Stimulated activated CD8-positive, alpha-beta memory T cell treated with anti-CD3 and anti-CD28 coated beads, Interleukin-7, amount 100 ng/mL, for 1 hour (primary cell): ENCODE measurements at regions not wholly inside any gene's neighbourhood (a gene's known extent, or its start where the extent isn't known, plus 50 kb on each side); places are given as distances from the start of the nearest gene placed in this dataset.

Source experiments
- DNase-seq, 2 donors: peaks; one replicate each; pipeline ENCODE4 v3.0.0-alpha.2; 2020; ENCODE audit warnings: low read depth in 2 of 2

GRCh38 chr9:28810388-28811075 lies 1237.3 kb upstream of the C9orf72 start:
- no peak for DNase-seq

- DNase-seq: no peak
Observed at GRCh38 chr9:28820741-28821140, 1247.5 kb upstream of the C9orf72 start.

GRCh38 chr9:28821240-28821639 lies 1248.0 kb upstream of the C9orf72 start:
- DNase-seq: no peak

GRCh38 chr9:28824432-28824963 lies 1251.2 kb upstream of the C9orf72 start:
- no peak for DNase-seq

GRCh38 chr9:28832168-28832770 lies 1259.0 kb upstream of the C9orf72 start:
- no peak for DNase-seq

GRCh38 chr9:28834156-28834555 lies 1260.9 kb upstream of the C9orf72 start:
- no peak for DNase-seq

GRCh38 chr9:28839778-28840430 lies 1266.6 kb upstream of the C9orf72 start:
- DNase-seq: no peak

GRCh38 chr9:28841775-28842174 lies 1268.5 kb upstream of the C9orf72 start:
- DNase-seq: no peak

- no peak for DNase-seq
Observed at GRCh38 chr9:28847331-28847730, 1274.0 kb upstream of the C9orf72 start.

- no peak for DNase-seq
Observed at GRCh38 chr9:28848671-28849070, 1275.4 kb upstream of the C9orf72 start.

GRCh38 chr9:28853477-28853876 lies 1280.2 kb upstream of the C9orf72 start:
- DNase-seq: no peak

- DNase-seq: no peak
Observed at GRCh38 chr9:28866951-28867350, 1293.7 kb upstream of the C9orf72 start.

- DNase-seq: no peak
Observed at GRCh38 chr9:28868228-28868990, 1295.1 kb upstream of the C9orf72 start.

- no peak for DNase-seq
Observed at GRCh38 chr9:28882529-28882928, 1309.2 kb upstream of the C9orf72 start.

- DNase-seq: no peak
Observed at GRCh38 chr9:28883234-28883633, 1310.0 kb upstream of the C9orf72 start.

GRCh38 chr9:28887188-28887884 lies 1314.1 kb upstream of the C9orf72 start:
- no peak for DNase-seq

- no peak for DNase-seq
Observed at GRCh38 chr9:28888806-28889205, 1315.5 kb upstream of the C9orf72 start.

GRCh38 chr9:28892538-28892937 lies 1319.3 kb upstream of the C9orf72 start:
- no peak for DNase-seq

GRCh38 chr9:28899267-28899666 lies 1326.0 kb upstream of the C9orf72 start:
- no peak for DNase-seq

GRCh38 chr9:28899926-28900325 lies 1326.6 kb upstream of the C9orf72 start:
- no peak for DNase-seq

GRCh38 chr9:28900406-28900805 lies 1327.1 kb upstream of the C9orf72 start:
- no peak for DNase-seq

- no peak for DNase-seq
Observed at GRCh38 chr9:28909526-28909925, 1336.2 kb upstream of the C9orf72 start.
